ENCODE measurements at regions not wholly inside any gene's neighbourhood (a gene's known extent, or its start where the extent isn't known, plus 50 kb on each side); places are given as distances from the start of the nearest gene placed in this dataset.

DNA sequence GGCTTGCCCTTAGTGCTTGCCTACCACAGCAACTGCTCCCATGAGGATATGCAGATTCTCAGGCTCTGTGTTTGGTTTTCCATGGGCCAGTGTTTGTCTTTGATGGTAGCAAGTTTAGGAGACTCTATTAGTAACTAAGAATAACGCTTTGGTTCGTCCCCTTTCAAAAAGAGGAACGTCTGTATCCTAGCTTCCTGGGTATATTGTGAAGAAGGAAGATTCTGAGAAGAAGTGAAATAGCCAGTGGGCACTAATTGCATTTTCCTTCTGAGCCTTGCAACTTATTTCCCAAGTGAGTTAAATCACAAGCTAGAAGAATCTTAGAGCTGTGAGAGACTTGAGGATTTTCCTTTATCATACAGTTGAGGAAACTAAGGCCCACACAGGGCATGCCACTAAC, 376.8 kb downstream of the PIK3R1 start (continued):
- TF ChIP-seq, protein P1, sequence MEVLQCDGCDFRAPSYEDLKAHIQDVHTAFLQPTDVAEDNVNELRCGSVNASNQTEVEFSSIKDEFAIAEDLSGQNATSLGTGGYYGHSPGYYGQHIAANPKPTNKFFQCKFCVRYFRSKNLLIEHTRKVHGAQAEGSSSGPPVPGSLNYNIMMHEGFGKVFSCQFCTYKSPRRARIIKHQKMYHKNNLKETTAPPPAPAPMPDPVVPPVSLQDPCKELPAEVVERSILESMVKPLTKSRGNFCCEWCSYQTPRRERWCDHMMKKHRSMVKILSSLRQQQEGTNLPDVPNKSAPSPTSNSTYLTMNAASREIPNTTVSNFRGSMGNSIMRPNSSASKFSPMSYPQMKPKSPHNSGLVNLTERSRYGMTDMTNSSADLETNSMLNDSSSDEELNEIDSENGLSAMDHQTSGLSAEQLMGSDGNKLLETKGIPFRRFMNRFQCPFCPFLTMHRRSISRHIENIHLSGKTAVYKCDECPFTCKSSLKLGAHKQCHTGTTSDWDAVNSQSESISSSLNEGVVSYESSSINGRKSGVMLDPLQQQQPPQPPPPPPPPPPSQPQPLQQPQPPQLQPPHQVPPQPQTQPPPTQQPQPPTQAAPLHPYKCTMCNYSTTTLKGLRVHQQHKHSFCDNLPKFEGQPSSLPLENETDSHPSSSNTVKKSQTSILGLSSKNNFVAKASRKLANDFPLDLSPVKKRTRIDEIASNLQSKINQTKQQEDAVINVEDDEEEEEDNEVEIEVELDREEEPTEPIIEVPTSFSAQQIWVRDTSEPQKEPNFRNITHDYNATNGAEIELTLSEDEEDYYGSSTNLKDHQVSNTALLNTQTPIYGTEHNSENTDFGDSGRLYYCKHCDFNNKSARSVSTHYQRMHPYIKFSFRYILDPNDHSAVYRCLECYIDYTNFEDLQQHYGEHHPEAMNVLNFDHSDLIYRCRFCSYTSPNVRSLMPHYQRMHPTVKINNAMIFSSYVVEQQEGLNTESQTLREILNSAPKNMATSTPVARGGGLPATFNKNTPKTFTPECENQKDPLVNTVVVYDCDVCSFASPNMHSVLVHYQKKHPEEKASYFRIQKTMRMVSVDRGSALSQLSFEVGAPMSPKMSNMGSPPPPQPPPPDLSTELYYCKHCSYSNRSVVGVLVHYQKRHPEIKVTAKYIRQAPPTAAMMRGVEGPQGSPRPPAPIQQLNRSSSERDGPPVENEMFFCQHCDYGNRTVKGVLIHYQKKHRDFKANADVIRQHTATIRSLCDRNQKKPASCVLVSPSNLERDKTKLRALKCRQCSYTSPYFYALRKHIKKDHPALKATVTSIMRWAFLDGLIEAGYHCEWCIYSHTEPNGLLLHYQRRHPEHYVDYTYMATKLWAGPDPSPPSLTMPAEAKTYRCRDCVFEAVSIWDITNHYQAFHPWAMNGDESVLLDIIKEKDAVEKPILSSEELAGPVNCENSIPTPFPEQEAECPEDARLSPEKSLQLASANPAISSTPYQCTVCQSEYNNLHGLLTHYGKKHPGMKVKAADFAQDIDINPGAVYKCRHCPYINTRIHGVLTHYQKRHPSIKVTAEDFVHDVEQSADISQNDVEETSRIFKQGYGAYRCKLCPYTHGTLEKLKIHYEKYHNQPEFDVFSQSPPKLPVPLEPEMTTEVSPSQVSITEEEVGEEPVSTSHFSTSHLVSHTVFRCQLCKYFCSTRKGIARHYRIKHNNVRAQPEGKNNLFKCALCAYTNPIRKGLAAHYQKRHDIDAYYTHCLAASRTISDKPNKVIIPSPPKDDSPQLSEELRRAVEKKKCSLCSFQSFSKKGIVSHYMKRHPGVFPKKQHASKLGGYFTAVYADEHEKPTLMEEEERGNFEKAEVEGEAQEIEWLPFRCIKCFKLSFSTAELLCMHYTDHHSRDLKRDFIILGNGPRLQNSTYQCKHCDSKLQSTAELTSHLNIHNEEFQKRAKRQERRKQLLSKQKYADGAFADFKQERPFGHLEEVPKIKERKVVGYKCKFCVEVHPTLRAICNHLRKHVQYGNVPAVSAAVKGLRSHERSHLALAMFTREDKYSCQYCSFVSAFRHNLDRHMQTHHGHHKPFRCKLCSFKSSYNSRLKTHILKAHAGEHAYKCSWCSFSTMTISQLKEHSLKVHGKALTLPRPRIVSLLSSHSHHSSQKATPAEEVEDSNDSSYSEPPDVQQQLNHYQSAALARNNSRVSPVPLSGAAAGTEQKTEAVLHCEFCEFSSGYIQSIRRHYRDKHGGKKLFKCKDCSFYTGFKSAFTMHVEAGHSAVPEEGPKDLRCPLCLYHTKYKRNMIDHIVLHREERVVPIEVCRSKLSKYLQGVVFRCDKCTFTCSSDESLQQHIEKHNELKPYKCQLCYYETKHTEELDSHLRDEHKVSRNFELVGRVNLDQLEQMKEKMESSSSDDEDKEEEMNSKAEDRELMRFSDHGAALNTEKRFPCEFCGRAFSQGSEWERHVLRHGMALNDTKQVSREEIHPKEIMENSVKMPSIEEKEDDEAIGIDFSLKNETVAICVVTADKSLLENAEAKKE (CRISPR knock-in tag; IDR thresholded peaks at IDR 0.05) = no peak
- TF ChIP-seq, protein P2, sequence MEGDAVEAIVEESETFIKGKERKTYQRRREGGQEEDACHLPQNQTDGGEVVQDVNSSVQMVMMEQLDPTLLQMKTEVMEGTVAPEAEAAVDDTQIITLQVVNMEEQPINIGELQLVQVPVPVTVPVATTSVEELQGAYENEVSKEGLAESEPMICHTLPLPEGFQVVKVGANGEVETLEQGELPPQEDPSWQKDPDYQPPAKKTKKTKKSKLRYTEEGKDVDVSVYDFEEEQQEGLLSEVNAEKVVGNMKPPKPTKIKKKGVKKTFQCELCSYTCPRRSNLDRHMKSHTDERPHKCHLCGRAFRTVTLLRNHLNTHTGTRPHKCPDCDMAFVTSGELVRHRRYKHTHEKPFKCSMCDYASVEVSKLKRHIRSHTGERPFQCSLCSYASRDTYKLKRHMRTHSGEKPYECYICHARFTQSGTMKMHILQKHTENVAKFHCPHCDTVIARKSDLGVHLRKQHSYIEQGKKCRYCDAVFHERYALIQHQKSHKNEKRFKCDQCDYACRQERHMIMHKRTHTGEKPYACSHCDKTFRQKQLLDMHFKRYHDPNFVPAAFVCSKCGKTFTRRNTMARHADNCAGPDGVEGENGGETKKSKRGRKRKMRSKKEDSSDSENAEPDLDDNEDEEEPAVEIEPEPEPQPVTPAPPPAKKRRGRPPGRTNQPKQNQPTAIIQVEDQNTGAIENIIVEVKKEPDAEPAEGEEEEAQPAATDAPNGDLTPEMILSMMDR (conservative IDR thresholded peaks at IDR 0.05; ENCODE audit: low read depth in 2 of 2) = no peak
- TF ChIP-seq EZH2phosphoT487 (IDR thresholded peaks at IDR 0.05; ENCODE audit: unreplicated experiment) = no peak
- no peak for TF ChIP-seq ZNF331 (CRISPR knock-in tag; IDR thresholded peaks at IDR 0.05; ENCODE audit: low read depth)
- no peak for TF ChIP-seq JUNB (IDR thresholded peaks at IDR 0.05; ENCODE audit: unreplicated experiment)
- no peak for TF ChIP-seq POLR2AphosphoS5 (IDR thresholded peaks at IDR 0.05; ENCODE audit: low read depth)

DNA sequence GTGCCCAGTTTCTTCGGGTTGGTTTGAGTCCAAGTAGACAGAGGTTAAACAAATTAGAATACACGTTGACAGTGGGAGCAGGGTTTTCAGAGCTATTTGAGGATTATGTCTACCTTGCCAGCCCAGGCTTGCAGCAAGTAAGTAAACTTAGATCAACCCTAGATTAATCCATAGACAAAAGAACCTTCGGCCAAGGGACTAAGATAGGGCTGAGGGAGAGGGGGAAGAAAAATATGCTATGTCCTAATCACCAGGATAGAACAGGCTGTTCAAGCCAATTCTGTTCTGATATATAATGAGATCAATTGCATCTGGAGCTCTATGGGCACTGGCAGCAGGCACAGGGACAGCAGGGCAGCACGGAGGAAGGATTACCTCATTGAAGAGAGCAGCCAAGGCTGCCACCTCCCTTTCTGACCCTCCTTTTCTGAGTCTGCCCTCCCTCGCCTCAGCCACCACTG, 377.7 kb downstream of the PIK3R1 start:
- Histone ChIP-seq H3K4me2 (no peak overlapping the region), H3K79me2 (replicated peaks; ENCODE audit: insufficient read depth) (no peaks in the 10 kb centered on the region), H3K27me3 (ENCODE audit: insufficient read depth) (no peaks in the 10 kb centered on the region), H4K20me1 (replicated peaks; ENCODE audit: insufficient read depth) (no peaks in the 10 kb centered on the region), H3K4me1 (ENCODE audit: insufficient read depth) (no peaks in the 10 kb centered on the region), H3K27ac (ENCODE audit: low read depth) (no peak overlapping the region), H3F3A (replicated peaks; ENCODE audit: low read depth) (no peaks in the 10 kb centered on the region), H3K36me3 (ENCODE audit: insufficient read depth) (no peaks in the 10 kb centered on the region), H2AFZ (no peak overlapping the region), H3K9me2 (ENCODE audit: insufficient read depth) (0 out of 2 replicates have a peak, but pooled peaks cover 3% of the 10 kb centered on the region), H3K4me3 (no peak overlapping the region)
- Mint-ChIP-seq H3K4me3 (no peak overlapping the region), H3K27me3 (ENCODE audit: insufficient read depth, low read depth, poor library complexity) (no peaks in the 10 kb centered on the region), H3K9me3 (peaks cover 26% of the 10 kb centered on the region), H3K4me1 (no peaks in the 10 kb centered on the region), H3K36me3 (ENCODE audit: low read depth) (peaks cover 15% of the 10 kb centered on the region; the same call in 2 of the 3 replicates), H3K27ac (no peak overlapping the region)
- DNase-seq (ENCODE audit: low spot score) (no peak), ATAC-seq (no peak)
- TF ChIP-seq EZH2 (IDR thresholded peaks at IDR 0.05; ENCODE audit: low read depth, unreplicated experiment) (no peak), ZNF331 (CRISPR knock-in tag; IDR thresholded peaks at IDR 0.05; ENCODE audit: low read depth) (no peak), CREB1 (CRISPR knock-in tag; IDR thresholded peaks at IDR 0.05; ENCODE audit: low read depth) (no peak), EZH2phosphoT487 (IDR thresholded peaks at IDR 0.05; ENCODE audit: unreplicated experiment) (no peak), ZNF114 (CRISPR knock-in tag; IDR thresholded peaks at IDR 0.05) (no peak), POLR2AphosphoS5 (IDR thresholded peaks at IDR 0.05; ENCODE audit: low read depth) (no peak), STAT1 (IDR thresholded peaks at IDR 0.05; ENCODE audit: unreplicated experiment) (no peak), NANOG (IDR thresholded peaks at IDR 0.05; ENCODE audit: borderline replicate concordance) (no peak)
- TF ChIP-seq, protein P3, sequence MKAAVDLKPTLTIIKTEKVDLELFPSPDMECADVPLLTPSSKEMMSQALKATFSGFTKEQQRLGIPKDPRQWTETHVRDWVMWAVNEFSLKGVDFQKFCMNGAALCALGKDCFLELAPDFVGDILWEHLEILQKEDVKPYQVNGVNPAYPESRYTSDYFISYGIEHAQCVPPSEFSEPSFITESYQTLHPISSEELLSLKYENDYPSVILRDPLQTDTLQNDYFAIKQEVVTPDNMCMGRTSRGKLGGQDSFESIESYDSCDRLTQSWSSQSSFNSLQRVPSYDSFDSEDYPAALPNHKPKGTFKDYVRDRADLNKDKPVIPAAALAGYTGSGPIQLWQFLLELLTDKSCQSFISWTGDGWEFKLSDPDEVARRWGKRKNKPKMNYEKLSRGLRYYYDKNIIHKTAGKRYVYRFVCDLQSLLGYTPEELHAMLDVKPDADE (IDR thresholded peaks at IDR 0.05) = no peak
- TF ChIP-seq, protein P2 (conservative IDR thresholded peaks at IDR 0.05; ENCODE audit: low read depth in 2 of 2) = no peak

All from GM23338 (cell line).